HepG2 (cell line): ENCODE measurements at regions not wholly inside any gene's neighbourhood (a gene's known extent, or its start where the extent isn't known, plus 50 kb on each side); places are given as distances from the start of the nearest gene placed in this dataset.

Source experiments
- ATAC-seq: fragments of 200-7000 bp; cut with Tn5 transposase; 3 replicates; pipeline ENCODE4 v1.9.1; 2020; ENCODE audit warnings: mild to moderate bottlenecking, moderate library complexity
- BruUV-seq: library from RNA; stranded (reverse); fragments of 400-500 nt; replicated peaks from 2 replicates; lab custom pipeline; 2021; lab: Mats Ljungman, UMichigan
- CTCF ChIA-PET: fragments of 300-600 bp; formaldehyde crosslinking; extraction: SDS; loops from one replicate; lab custom pipeline; 2021; ENCODE audit warnings: low total read pairs, inconsistent platforms, low intra/inter-chr PET ratio; lab: Yijun Ruan, JAX
- POLR2A ChIA-PET: fragments of 350-600 bp; sonication (Branson Sonifier 250); formaldehyde crosslinking; loops from one replicate; lab custom pipeline; 2020; ENCODE audit warnings: antibody characterized with exemption, inconsistent platforms; lab: Yijun Ruan, JAX
- DNase-seq: peaks from one replicate; pipeline ENCODE4 v3.0.0-alpha.2; 2015; ENCODE audit warnings: low spot score
- FAIRE-seq: peaks from 3 replicates; lab custom pipeline; 2011; peaks lifted over from hg19 to GRCh38; lab: Jason Lieb, UNC
- H2AFZ ChIP-seq: one replicate; pipeline ENCODE4 v1.6.1; 2011; ENCODE audit warnings: low read length, inconsistent platforms
- H3K27ac ChIP-seq: fragments of 300-600 bp; 3 replicates; pipeline ENCODE4 v1.8.0; 2011; ENCODE audit warnings: mixed run types, mild to moderate bottlenecking, mixed read lengths, low read length, inconsistent platforms; ENCODE audit not compliant: insufficient read depth; ENCODE audit errors: extremely low read length
- H3K27me3 ChIP-seq, 2 experiments: fragments of 200-600 bp in 1 of 2; 2 replicates in 1 of 2; 3 replicates in 1 of 2; pipeline versions ENCODE4 v1.6.0 to v1.8.0; 2011; ENCODE audit warnings: low read length in 2 of 2, mild to moderate bottlenecking in 2 of 2, moderate library complexity in 2 of 2, inconsistent platforms in 1 of 2; ENCODE audit not compliant: insufficient read depth in 2 of 2, control insufficient read depth in 1 of 2
- H3K36me3 ChIP-seq, 2 experiments: fragments of 200-600 bp in 1 of 2; replicated peaks in 1 of 2; 2 replicates in 1 of 2; 3 replicates in 1 of 2; pipeline versions ENCODE4 v1.5.1 to v1.8.0; 2011; ENCODE audit warnings: low read length in 2 of 2, inconsistent platforms in 1 of 2; ENCODE audit not compliant: insufficient read depth in 2 of 2, control insufficient read depth in 1 of 2
- H3K4me1 ChIP-seq: 2 replicates; pipeline ENCODE4 v1.5.1; 2012; ENCODE audit warnings: low read length, inconsistent platforms; ENCODE audit not compliant: insufficient read depth
- H3K4me2 ChIP-seq: 2 replicates; pipeline ENCODE4 v1.6.0; 2011; ENCODE audit warnings: low read depth, low read length, inconsistent platforms
- H3K4me3 ChIP-seq, 3 experiments: fragments of 200-600 bp in 1 of 3; sonication (generic), shearing (Covaris generic) in 1 of 3; replicated peaks in 1 of 3; 2 replicates each; pipeline ENCODE4 v1.5.1; 2011 to 2016; ENCODE audit warnings: low read length in 3 of 3, inconsistent platforms in 2 of 3, low read depth in 2 of 3, mild to moderate bottlenecking in 2 of 3, control low read depth in 1 of 3, mixed read lengths in 1 of 3; ENCODE audit not compliant: insufficient read depth in 1 of 3
- H3K79me2 ChIP-seq: one replicate; pipeline ENCODE4 v1.6.1; 2011; ENCODE audit warnings: low read length, inconsistent platforms; ENCODE audit not compliant: insufficient read depth
- H3K9ac ChIP-seq: 2 replicates; pipeline ENCODE4 v1.6.0; 2011; ENCODE audit warnings: mild to moderate bottlenecking, low read depth, low read length, inconsistent platforms; ENCODE audit not compliant: insufficient read depth
- H3K9me3 ChIP-seq: 2 replicates; pipeline ENCODE4 v1.5.1; 2012; ENCODE audit warnings: mild to moderate bottlenecking, low read length
- H4K20me1 ChIP-seq: 2 replicates; pipeline ENCODE4 v1.6.0; 2011; ENCODE audit warnings: inconsistent platforms, mild to moderate bottlenecking, low read length, moderate library complexity; ENCODE audit not compliant: insufficient read depth
- ARHGAP35 ChIP-seq: sonication (generic); formaldehyde crosslinking; IDR thresholded peaks from 2 replicates; pipeline ENCODE4 v1.9.0; 2022; ENCODE audit warnings: mild to moderate bottlenecking, inconsistent platforms, moderate library complexity, missing genetic modification reagents, borderline replicate concordance
- ARID4A ChIP-seq: sonication (generic); formaldehyde crosslinking; IDR thresholded peaks from 2 replicates; pipeline ENCODE4 v1.5.0; 2020; ENCODE audit warnings: mild to moderate bottlenecking, missing genetic modification reagents, borderline replicate concordance
- FLYWCH1 ChIP-seq: sonication (generic); formaldehyde crosslinking; IDR thresholded peaks from 2 replicates; pipeline ENCODE4 v1.8.1; 2023; ENCODE audit warnings: mild to moderate bottlenecking, missing genetic modification reagents
- GABPB1 ChIP-seq: IDR thresholded peaks from 2 replicates; pipeline ENCODE4 v1.6.1; 2016; ENCODE audit warnings: mild to moderate bottlenecking, missing genetic modification reagents, moderate library complexity, missing compliant biosample characterization
- GATAD2A ChIP-seq: IDR thresholded peaks from 2 replicates; pipeline ENCODE4 v1.6.1; 2016
- KDM1A ChIP-seq: IDR thresholded peaks from 2 replicates; pipeline ENCODE4 v1.6.1; 2016; ENCODE audit warnings: missing compliant biosample characterization
- NONO ChIP-seq, 2 experiments: fragments of 450-650 bp in 1 of 2; sonication (generic) in 1 of 2; formaldehyde crosslinking in 1 of 2; IDR thresholded peaks in 1 of 2; conservative IDR thresholded peaks in 1 of 2; 2 replicates each; pipeline versions ENCODE4 v1.6.1 to v1.8.0; 2017 to 2022; ENCODE audit warnings: mild to moderate bottlenecking in 1 of 2, missing genetic modification reagents in 1 of 2, moderate library complexity in 1 of 2
- PHF20 ChIP-seq: sonication (generic); formaldehyde crosslinking; IDR thresholded peaks from 2 replicates; pipeline ENCODE4 v1.5.0; 2020; ENCODE audit warnings: mild to moderate bottlenecking, missing genetic modification reagents
- WGBS: methylation state at CpG from one replicate; pipeline ENCODE4 v1.1.6; 2017; ENCODE audit warnings: low lambda C conversion rate; 5-methylcytosine and 5-hydroxymethylcytosine counted together
- in situ Hi-C: cut with HindIII; loops from 2 replicates; pipeline ENCODE4 v1.10.0; 2017; ENCODE audit warnings: low pct_unique_long_range_greater_than_20kb; ENCODE audit not compliant: extremely low pct_ligation_motif_present
- intact Hi-C: fragments of 100-400 bp; cut with micrococcal nuclease; formaldehyde crosslinking; loops from one replicate; pipeline ENCODE4 v1.10.0; 2022; ENCODE audit not compliant: unreplicated experiment
- TF ChIP-seq, protein P1 (sequence below): sonication (generic); formaldehyde crosslinking; conservative IDR thresholded peaks from 2 replicates; pipeline ENCODE4 v1.4.0; 2020; ENCODE audit warnings: missing genetic modification reagents

GRCh38 chr3:148330542-148330941, 367.2 kb upstream of the AGTR1 start:
- DNase-seq (no peak), FAIRE-seq (no peak)
- intact Hi-C loops: no loop called here
- Histone ChIP-seq H3K4me2 (no peak overlapping the region), H3K27me3 (no peaks in the 10 kb centered on the region; a peak in 1 of 5 replicates), H3K4me1 (no peaks in the 10 kb centered on the region), H3K27ac (no peak overlapping the region), H3K36me3 (no peaks in the 10 kb centered on the region), H3K79me2 (no peaks in the 10 kb centered on the region), H2AFZ (no peak overlapping the region)
- BruUV-seq: no TSS peak
- no peak for TF ChIP-seq PHF20
- TF ChIP-seq, all 625 proteins: peak for 0
- POLR2A ChIA-PET: no interaction called here
- Histone ChIP-seq H3K9me3 (no peaks in the 10 kb centered on the region), H4K20me1 (no peaks in the 10 kb centered on the region), H3K4me3 (no peak overlapping the region), H3K9ac (no peak overlapping the region)
- CTCF ChIA-PET: no interaction called here
- in situ Hi-C loops: no loop called here
- 36% methylated on average over 4 of the region's 4 CpGs for WGBS
- ATAC-seq: no peak

- in situ Hi-C loops (no loop called here), intact Hi-C loops (no loop called here)
- Histone ChIP-seq H3K27me3 (no peaks in the 10 kb centered on the region; a peak in 1 of 5 replicates), H3K9ac (no peak overlapping the region), H4K20me1 (no peaks in the 10 kb centered on the region), H3K9me3 (no peaks in the 10 kb centered on the region), H3K27ac (no peak overlapping the region), H3K79me2 (no peaks in the 10 kb centered on the region), H2AFZ (no peak overlapping the region), H3K36me3 (no peaks in the 10 kb centered on the region), H3K4me2 (no peak overlapping the region), H3K4me3 (no peak overlapping the region), H3K4me1 (no peaks in the 10 kb centered on the region)
- no peak for TF ChIP-seq GATAD2A (CRISPR knock-in tag)
- TF ChIP-seq GABPB1 (CRISPR knock-in tag): no peak
- no peak for TF ChIP-seq FLYWCH1
- no peak for TF ChIP-seq NONO (IDR thresholded peaks at IDR 0.05)
- TF ChIP-seq NONO (CRISPR knock-in tag; conservative IDR thresholded peaks at IDR 0.05): no peak
- TF ChIP-seq KDM1A (CRISPR knock-in tag): no peak
- no peak for TF ChIP-seq ARID4A (CRISPR knock-in tag)
- TF ChIP-seq, protein P1, sequence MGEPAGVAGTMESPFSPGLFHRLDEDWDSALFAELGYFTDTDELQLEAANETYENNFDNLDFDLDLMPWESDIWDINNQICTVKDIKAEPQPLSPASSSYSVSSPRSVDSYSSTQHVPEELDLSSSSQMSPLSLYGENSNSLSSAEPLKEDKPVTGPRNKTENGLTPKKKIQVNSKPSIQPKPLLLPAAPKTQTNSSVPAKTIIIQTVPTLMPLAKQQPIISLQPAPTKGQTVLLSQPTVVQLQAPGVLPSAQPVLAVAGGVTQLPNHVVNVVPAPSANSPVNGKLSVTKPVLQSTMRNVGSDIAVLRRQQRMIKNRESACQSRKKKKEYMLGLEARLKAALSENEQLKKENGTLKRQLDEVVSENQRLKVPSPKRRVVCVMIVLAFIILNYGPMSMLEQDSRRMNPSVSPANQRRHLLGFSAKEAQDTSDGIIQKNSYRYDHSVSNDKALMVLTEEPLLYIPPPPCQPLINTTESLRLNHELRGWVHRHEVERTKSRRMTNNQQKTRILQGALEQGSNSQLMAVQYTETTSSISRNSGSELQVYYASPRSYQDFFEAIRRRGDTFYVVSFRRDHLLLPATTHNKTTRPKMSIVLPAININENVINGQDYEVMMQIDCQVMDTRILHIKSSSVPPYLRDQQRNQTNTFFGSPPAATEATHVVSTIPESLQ: no peak
- TF ChIP-seq ARHGAP35 (CRISPR knock-in tag): no peak
- ChIA-PET POLR2A (no interaction called here), CTCF (no interaction called here)
- BruUV-seq: no TSS peak
- 0% methylated on average over 1 of the region's 1 CpG for WGBS
- ATAC-seq (no peak), DNase-seq (no peak), FAIRE-seq (no peak)
Measured at GRCh38 chr3:148331081-148331846, 366.4 kb upstream of the AGTR1 start.
